HCT116 (cell line): ENCODE measurements at regions not wholly inside any gene's neighbourhood (a gene's known extent, or its start where the extent isn't known, plus 50 kb on each side); places are given as distances from the start of the nearest gene placed in this dataset.

ENCODE experiments used
- ATAC-seq: fragments of 200-7000 bp; cut with Tn5 transposase; 2 replicates; pipeline ENCODE4 v1.9.1; 2020; ENCODE audit warnings: mild to moderate bottlenecking, moderate library complexity
- BruUV-seq: library from RNA; stranded (reverse); fragments of 400-500 nt; replicated peaks from 2 replicates; lab custom pipeline; 2021; lab: Mats Ljungman, UMichigan
- CTCF ChIA-PET: fragments of 300-600 bp; sonication (Branson Sonifier 250); formaldehyde crosslinking; loops from one replicate; lab custom pipeline; 2021; ENCODE audit warnings: antibody characterized with exemption; lab: Charles Lee
- POLR2A ChIA-PET: fragments of 300-600, 350-600 bp; sonication (Branson Sonifier 250); formaldehyde crosslinking; loops from one replicate; lab custom pipeline; 2021; ENCODE audit warnings: antibody characterized with exemption; lab: Charles Lee
- RAD21 ChIA-PET, 2 experiments: fragments of 300-600 bp; sonication (Branson Sonifier 250); formaldehyde crosslinking; loops; one replicate each; lab custom pipeline; 2023; ENCODE audit warnings: low total read pairs in 2 of 2; ENCODE audit not compliant: uncharacterized antibody in 2 of 2, unreplicated experiment in 2 of 2, low non-redundant PET in 1 of 2; lab: Charles Lee
- DNase-seq: peaks from one replicate; pipeline ENCODE4 v3.0.0-alpha.2; 2010; ENCODE audit warnings: low read depth, low spot score
- H2AFZ ChIP-seq: fragments of 200-600 bp; shearing (Covaris generic), sonication (generic); 2 replicates; pipeline ENCODE4 v1.6.1; 2017; ENCODE audit warnings: low read depth, mixed run types, mixed read lengths, antibody characterized with exemption, low read length; ENCODE audit not compliant: poor library complexity, severe bottlenecking
- H3K27ac ChIP-seq: 2 replicates; pipeline ENCODE4 v1.5.1; 2012; ENCODE audit warnings: low read depth, low read length
- H3K27me3 ChIP-seq: fragments of 200-600 bp; sonication (generic); 2 replicates; pipeline ENCODE4 v1.6.1; 2016; ENCODE audit warnings: mixed run types, low read length, mixed read lengths; ENCODE audit not compliant: insufficient read depth
- H3K36me3 ChIP-seq, 2 experiments: fragments of 200-500 bp in 1 of 2; fragments of 200-600 bp in 1 of 2; sonication (Bioruptor generic) in 1 of 2; sonication (generic) in 1 of 2; 2 replicates each; pipeline versions ENCODE4 v1.5.1 to v1.6.1; 2014 to 2016; ENCODE audit warnings: low read length in 2 of 2, inconsistent platforms in 1 of 2, mixed read lengths in 1 of 2, mixed run types in 1 of 2; ENCODE audit not compliant: insufficient read depth in 2 of 2, control insufficient read depth in 1 of 2
- H3K4me1 ChIP-seq, 2 experiments: fragments of 200-600 bp in 1 of 2; sonication (generic) in 1 of 2; 2 replicates each; pipeline versions ENCODE4 v1.5.1 to v1.6.1; 2012 to 2017; ENCODE audit warnings: low read length in 2 of 2, inconsistent platforms in 1 of 2, mild to moderate bottlenecking in 1 of 2, mixed read lengths in 1 of 2, mixed run types in 1 of 2, moderate library complexity in 1 of 2; ENCODE audit not compliant: insufficient read depth in 2 of 2, control insufficient read depth in 1 of 2
- H3K4me2 ChIP-seq: fragments of 200-600 bp; sonication (generic); 2 replicates; pipeline ENCODE4 v1.6.1; 2017; ENCODE audit warnings: mixed run types, low read length, mixed read lengths
- H3K4me3 ChIP-seq, 2 experiments: fragments of 200-600 bp in 1 of 2; sonication (generic) in 1 of 2; replicated peaks in 1 of 2; 2 replicates each; pipeline ENCODE4 v1.5.1; 2011 to 2016; ENCODE audit warnings: low read length in 2 of 2, control low read depth in 1 of 2, low read depth in 1 of 2, mild to moderate bottlenecking in 1 of 2, mixed read lengths in 1 of 2, mixed run types in 1 of 2
- H3K79me2 ChIP-seq: fragments of 200-600 bp; sonication (generic); 2 replicates; pipeline ENCODE4 v1.6.1; 2017; ENCODE audit warnings: mild to moderate bottlenecking, mixed run types, low read length, moderate library complexity, mixed read lengths; ENCODE audit not compliant: insufficient read depth
- H3K9ac ChIP-seq: fragments of 200-600 bp; sonication (generic); 2 replicates; pipeline ENCODE4 v1.6.1; 2016; ENCODE audit warnings: low read length, mixed read lengths
- H3K9me2 ChIP-seq: fragments of 200-600 bp; sonication (generic), shearing (Covaris generic); 2 replicates; pipeline ENCODE4 v1.6.1; 2017; ENCODE audit warnings: mixed run types, mild to moderate bottlenecking, moderate library complexity; ENCODE audit not compliant: insufficient read depth
- H3K9me3 ChIP-seq, 2 experiments: fragments of 200-500 bp in 1 of 2; fragments of 200-600 bp in 1 of 2; sonication (Bioruptor generic) in 1 of 2; sonication (generic) in 1 of 2; 2 replicates each; pipeline ENCODE4 v1.6.1; 2014 to 2017; ENCODE audit warnings: low read length in 2 of 2, mixed read lengths in 2 of 2, inconsistent platforms in 1 of 2, low read depth in 1 of 2, mild to moderate bottlenecking in 1 of 2, mixed run types in 1 of 2, moderate library complexity in 1 of 2; ENCODE audit not compliant: control insufficient read depth in 1 of 2, insufficient read depth in 1 of 2
- H4K20me1 ChIP-seq: fragments of 200-600 bp; sonication (generic), shearing (Covaris generic); 2 replicates; pipeline ENCODE4 v1.6.1; 2017; ENCODE audit warnings: mixed run types, mild to moderate bottlenecking, moderate library complexity; ENCODE audit not compliant: insufficient read depth
- CTCF ChIP-seq, 3 experiments: fragments of 200-600 bp in 1 of 3; sonication (generic) in 1 of 3; IDR thresholded peaks in 2 of 3; conservative IDR thresholded peaks in 1 of 3; 2 replicates each; pipeline ENCODE4 v1.5.1; 2012 to 2017; ENCODE audit warnings: low read depth in 2 of 3, low read length in 2 of 3, antibody characterized with exemption in 1 of 3, borderline replicate concordance in 1 of 3, control low read depth in 1 of 3, mild to moderate bottlenecking in 1 of 3, mixed read lengths in 1 of 3, mixed run types in 1 of 3, moderate library complexity in 1 of 3; ENCODE audit not compliant: insufficient read depth in 1 of 3
- EGR1 ChIP-seq: IDR thresholded peaks from 2 replicates; pipeline ENCODE4 v1.6.1; 2012; ENCODE audit warnings: low read depth
- ELF1 ChIP-seq: IDR thresholded peaks from 2 replicates; pipeline ENCODE4 v1.6.1; 2012; ENCODE audit warnings: low read depth, borderline replicate concordance
- EZH2 ChIP-seq: fragments of 200-600 bp; sonication (generic); IDR thresholded peaks from 2 replicates; pipeline ENCODE4 v1.6.1; 2017; ENCODE audit warnings: antibody characterized with exemption, mixed run types
- EZH2phosphoT487 ChIP-seq: fragments of 200-600 bp; IDR thresholded peaks from 2 replicates; pipeline ENCODE4 v1.6.1; 2018; ENCODE audit warnings: antibody characterized with exemption, borderline replicate concordance
- JUND ChIP-seq: IDR thresholded peaks from 2 replicates; pipeline ENCODE4 v1.6.1; 2012
- POLR2A ChIP-seq: IDR thresholded peaks from 2 replicates; pipeline ENCODE4 v1.7.0; 2011; ENCODE audit warnings: borderline replicate concordance; ENCODE audit not compliant: insufficient read depth, insufficient read length; ENCODE audit errors: extremely low read depth
- ZBTB33 ChIP-seq: IDR thresholded peaks from 2 replicates; pipeline ENCODE4 v1.6.1; 2011; ENCODE audit warnings: mild to moderate bottlenecking, low read length, moderate library complexity; ENCODE audit not compliant: insufficient replicate concordance; ENCODE audit errors: extremely low read depth
- intact Hi-C: fragments of 100-400 bp; cut with micrococcal nuclease; formaldehyde crosslinking; loops from 2 replicates; pipeline ENCODE4 v1.10.0; 2022

GRCh38 chr3:107241217-107241616 lies 136.0 kb upstream of the CCDC54 start:
- DNase-seq, result peak; percentile 39
- H3K9me3 ChIP-seq, result no peaks in the 10 kb centered on the region
- TF ChIP-seq POLR2A, result no peak
- 0 out of 6 replicates have a peak, but pooled peaks of 1 of the 3 experiments have one; percentile 6 for TF ChIP-seq CTCF (IDR thresholded peaks at IDR 0.05 in 2 of 3, conservative IDR thresholded peaks at IDR 0.05 in 1 of 3; ENCODE audit: borderline replicate concordance in 1 of 3, insufficient read depth in 1 of 3, low read depth in 2 of 3, low read length in 2 of 3)
- TF ChIP-seq, all 23 proteins: peak for 1
- no peaks in the 10 kb centered on the region for H4K20me1 ChIP-seq
- RAD21 ChIA-PET, result no interaction called here
- H3K79me2 ChIP-seq, result no peaks in the 10 kb centered on the region
- H3K9me2 ChIP-seq, result no peaks in the 10 kb centered on the region
- intact Hi-C loops, result no loop called here
- peak overlapping the region; percentile 68 to 81 for H3K4me3 ChIP-seq
- POLR2A ChIA-PET, result no interaction called here
- CTCF ChIA-PET, result interaction anchor here (1.0 to 1.9 kb wide), 3 partner anchors 31 to 188 kb away, joined by 3 to 6 read pairs (median 4); no protein-coding TSS in a partner anchor
- H2AFZ ChIP-seq, result peak overlapping the region; percentile 91
- peaks cover 3 to 13% of the 10 kb centered on the region in 2 experiments; a peak in 3 of 4 replicates for H3K4me1 ChIP-seq
- H3K9ac ChIP-seq, result peak overlapping the region; percentile 57
- H3K4me2 ChIP-seq, result peak overlapping the region; percentile 91
- peak; percentile 72 for ATAC-seq
- no peaks in the 10 kb centered on the region for H3K27me3 ChIP-seq
- no peak overlapping the region for H3K27ac ChIP-seq
- no TSS peak for BruUV-seq
- H3K36me3 ChIP-seq, result no peaks in the 10 kb centered on the region

DNA sequence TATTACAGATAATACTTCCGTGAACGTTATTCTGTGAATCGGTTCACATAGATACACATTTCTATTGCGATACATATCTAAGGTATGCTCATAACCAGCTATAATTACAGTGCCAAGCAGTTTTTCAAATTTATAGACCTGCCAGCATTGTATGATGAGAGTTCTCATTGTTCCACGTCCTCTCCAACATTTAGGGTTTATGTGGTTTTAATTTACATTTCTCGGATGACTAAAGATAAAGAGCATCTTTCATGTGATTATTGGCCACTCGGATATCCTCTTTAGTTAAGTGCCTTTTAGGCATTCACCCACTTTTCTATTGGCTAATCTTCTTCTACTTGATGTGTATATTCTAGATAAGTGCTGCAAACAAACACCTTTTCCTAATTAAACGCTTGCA lies 134.7 kb upstream of the CCDC54 start:
- Histone ChIP-seq H2AFZ (no peak overlapping the region), H3K9me3 (no peaks in the 10 kb centered on the region), H3K4me3 (no peak overlapping the region), H3K36me3 (no peaks in the 10 kb centered on the region), H4K20me1 (no peaks in the 10 kb centered on the region), H3K27ac (no peak overlapping the region), H3K9ac (no peak overlapping the region), H3K27me3 (no peaks in the 10 kb centered on the region), H3K4me1 (peaks cover 3 to 12% of the 10 kb centered on the region in 2 experiments; a peak in 2 of 4 replicates), H3K9me2 (no peaks in the 10 kb centered on the region), H3K4me2 (no peak overlapping the region), H3K79me2 (no peaks in the 10 kb centered on the region)
- DNase-seq (no peak), ATAC-seq (no peak)
- RAD21 ChIA-PET, result no interaction called here
- TF ChIP-seq POLR2A (no peak), EZH2 (no peak), EGR1 (no peak), EZH2phosphoT487 (no peak), ZBTB33 (no peak), ELF1 (no peak), JUND (no peak)
- intact Hi-C loops, result no loop called here
- POLR2A ChIA-PET, result no interaction called here
- CTCF ChIA-PET, result no interaction called here
- BruUV-seq, result TSS peak; percentile 35
